Karpas-422 (cell line): ENCODE measurements at regions not wholly inside any gene's neighbourhood (a gene's known extent, or its start where the extent isn't known, plus 50 kb on each side); places are given as distances from the start of the nearest gene placed in this dataset.

Source experiments
- DNase-seq: peaks from one replicate; pipeline ENCODE4 v3.0.0-alpha.2; 2015
- H2AFZ ChIP-seq: fragments of 200-600 bp; sonication (generic); 2 replicates; pipeline ENCODE4 v1.6.1; 2014; ENCODE audit warnings: antibody characterized with exemption, low read length, mixed read lengths
- H3K27ac ChIP-seq: fragments of 200-600 bp; sonication (generic); 2 replicates; pipeline ENCODE4 v1.5.1; 2014; ENCODE audit warnings: mild to moderate bottlenecking, low read length, moderate library complexity
- H3K27me3 ChIP-seq: fragments of 200-600 bp; sonication (generic); 2 replicates; pipeline ENCODE4 v1.6.1; 2014; ENCODE audit warnings: low read length, mixed read lengths
- H3K36me3 ChIP-seq: fragments of 200-600 bp; sonication (generic); 2 replicates; pipeline ENCODE4 v1.6.1; 2014; ENCODE audit warnings: low read length, mixed read lengths; ENCODE audit not compliant: insufficient read depth
- H3K4me1 ChIP-seq: fragments of 200-600 bp; sonication (generic); 2 replicates; pipeline ENCODE4 v1.6.1; 2014; ENCODE audit warnings: mild to moderate bottlenecking, low read length, mixed read lengths
- H3K4me2 ChIP-seq: fragments of 200-600 bp; sonication (generic); 2 replicates; pipeline ENCODE4 v1.6.1; 2014; ENCODE audit warnings: low read length, low read depth, mild to moderate bottlenecking; ENCODE audit not compliant: poor library complexity, severe bottlenecking
- H3K4me3 ChIP-seq: fragments of 200-600 bp; sonication (generic); 2 replicates; pipeline ENCODE4 v1.5.1; 2014; ENCODE audit warnings: mild to moderate bottlenecking, antibody characterized with exemption, low read length, mixed read lengths
- H3K79me2 ChIP-seq: fragments of 200-600 bp; sonication (generic); 2 replicates; pipeline ENCODE4 v1.6.1; 2014; ENCODE audit warnings: mild to moderate bottlenecking, low read length, mixed read lengths
- H3K9ac ChIP-seq: fragments of 200-600 bp; sonication (generic); 2 replicates; pipeline ENCODE4 v1.6.0; 2014; ENCODE audit warnings: low read length
- H3K9me2 ChIP-seq: fragments of 200-600 bp; sonication (generic), shearing (Covaris generic); replicated peaks from 2 replicates; pipeline ENCODE4 v1.6.0; 2014; ENCODE audit warnings: mild to moderate bottlenecking, low read length, moderate library complexity; ENCODE audit not compliant: insufficient read depth
- H3K9me3 ChIP-seq: fragments of 300-700, 200-600 bp; sonication (generic); 2 replicates; pipeline ENCODE4 v1.6.1; 2014; ENCODE audit warnings: low read length, mixed read lengths
- H4K20me1 ChIP-seq: fragments of 200-600 bp; sonication (generic); 2 replicates; pipeline ENCODE4 v1.6.1; 2014; ENCODE audit warnings: mild to moderate bottlenecking, antibody characterized with exemption, low read length, low read depth; ENCODE audit not compliant: insufficient read depth

DNA sequence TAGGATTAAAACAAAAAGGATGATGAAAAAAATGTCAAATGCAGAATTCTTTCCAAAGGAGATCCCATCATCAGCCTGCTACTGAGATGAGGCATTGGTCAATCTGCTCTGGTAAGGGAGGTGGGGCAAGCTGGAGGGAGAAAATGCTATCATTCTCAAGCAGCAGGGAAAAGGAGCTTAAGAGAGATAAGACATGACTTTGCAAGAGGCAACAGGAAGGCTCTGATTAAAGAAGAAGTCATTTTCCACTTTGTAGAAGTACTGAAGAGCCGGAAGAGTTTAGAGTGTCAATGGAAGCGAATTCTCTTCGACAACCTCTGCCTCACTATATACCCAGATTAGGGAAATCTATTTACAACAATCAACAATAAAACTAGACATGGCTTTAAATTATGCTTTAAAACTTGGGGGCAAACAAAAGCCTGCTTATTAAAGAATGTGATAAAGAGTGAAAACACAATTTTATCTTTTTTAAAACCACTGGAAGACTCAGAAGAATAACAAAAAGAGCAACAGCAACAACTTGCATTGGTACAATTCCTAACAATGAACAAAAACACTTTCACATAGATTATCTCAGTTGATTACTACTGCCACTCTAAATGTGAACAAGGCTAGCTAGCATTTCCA is 81.8 kb upstream of the NANOGP8 start:
- no peak overlapping the region for H3K27ac ChIP-seq
- H3K4me2 ChIP-seq: no peak overlapping the region
- H3K9ac ChIP-seq: no peak overlapping the region
- no peaks in the 10 kb centered on the region for H3K9me2 ChIP-seq
- H3K4me3 ChIP-seq: no peak overlapping the region
- H3K79me2 ChIP-seq: no peaks in the 10 kb centered on the region
- H3K36me3 ChIP-seq: no peaks in the 10 kb centered on the region
- no peak for DNase-seq
- H3K9me3 ChIP-seq: no peaks in the 10 kb centered on the region
- H4K20me1 ChIP-seq: no peaks in the 10 kb centered on the region
- H2AFZ ChIP-seq: no peak overlapping the region
- no peaks in the 10 kb centered on the region for H3K4me1 ChIP-seq
- no peaks in the 10 kb centered on the region for H3K27me3 ChIP-seq

DNA sequence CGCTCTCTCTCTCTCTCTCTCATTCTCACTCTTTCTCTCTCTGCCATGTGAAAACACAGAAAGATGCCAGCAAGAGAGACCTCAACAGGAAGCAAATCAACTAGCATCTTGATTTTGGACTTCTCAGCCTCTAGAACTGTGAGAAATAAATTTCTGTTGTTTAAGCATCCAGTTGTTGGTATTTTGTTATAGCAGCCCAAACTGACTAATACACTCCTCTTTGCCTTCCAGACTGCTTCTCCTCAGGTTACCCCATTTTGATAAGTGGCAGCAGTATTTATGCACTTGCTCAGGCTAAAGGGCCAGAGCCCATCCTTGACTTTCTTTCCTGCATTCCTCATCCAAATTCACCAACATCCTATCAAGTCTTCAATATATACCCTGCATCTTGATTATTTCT is 76.6 kb upstream of the NANOGP8 start:
- Histone ChIP-seq H3K36me3 (no peaks in the 10 kb centered on the region), H2AFZ (no peak overlapping the region), H3K4me2 (no peak overlapping the region), H3K9ac (no peak overlapping the region), H3K27ac (no peak overlapping the region), H3K27me3 (no peaks in the 10 kb centered on the region), H3K4me1 (no peaks in the 10 kb centered on the region), H3K9me3 (no peaks in the 10 kb centered on the region), H3K79me2 (no peaks in the 10 kb centered on the region), H3K4me3 (no peak overlapping the region), H4K20me1 (no peaks in the 10 kb centered on the region), H3K9me2 (no peaks in the 10 kb centered on the region)
- no peak for DNase-seq

DNA sequence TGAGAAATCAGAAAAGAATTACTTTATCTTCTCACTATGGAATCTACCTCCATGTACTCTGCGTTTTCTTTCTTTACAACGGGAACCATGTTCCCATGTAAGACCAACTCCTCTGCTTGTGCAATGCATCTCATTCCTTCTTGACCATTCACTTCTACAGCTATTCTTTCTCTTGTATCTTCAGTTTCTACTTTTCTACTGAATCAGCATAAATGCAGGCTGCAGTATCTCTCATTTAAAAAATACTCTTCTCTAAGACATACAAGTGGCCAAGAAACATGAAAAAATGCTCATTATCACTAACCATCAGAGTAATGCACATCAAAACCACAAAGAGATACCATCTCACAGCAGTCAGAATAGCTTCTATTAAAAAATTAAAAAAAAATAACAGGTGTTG is 74.1 kb upstream of the NANOGP8 start:
- no peak overlapping the region for H3K4me2 ChIP-seq
- H3K9ac ChIP-seq: no peak overlapping the region

DNA sequence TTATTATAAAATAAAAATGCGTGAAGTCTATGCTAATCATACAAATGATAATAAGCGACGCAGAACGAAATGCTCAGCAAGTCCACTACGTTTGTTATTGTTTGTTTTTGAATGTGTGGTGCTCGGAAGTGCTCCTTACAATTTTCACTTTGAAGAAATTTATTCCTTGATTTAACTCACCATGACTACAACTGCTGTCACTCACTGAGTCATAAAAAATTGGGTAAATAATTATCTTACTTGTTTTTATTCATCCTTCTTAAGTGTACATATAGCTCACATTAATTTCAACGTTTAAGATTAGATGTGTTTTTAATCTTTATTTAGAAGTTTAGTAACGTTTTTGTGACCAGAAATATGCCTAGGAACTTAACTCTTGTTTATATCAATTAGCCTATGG is 66.7 kb upstream of the NANOGP8 start:
- H3K27ac ChIP-seq: no peak overlapping the region
- H3K9me2 ChIP-seq: no peaks in the 10 kb centered on the region
- no peak overlapping the region for H2AFZ ChIP-seq
- H3K9ac ChIP-seq: no peak overlapping the region
- H3K4me1 ChIP-seq: no peaks in the 10 kb centered on the region
- H4K20me1 ChIP-seq: no peaks in the 10 kb centered on the region
- H3K9me3 ChIP-seq: no peaks in the 10 kb centered on the region
- H3K36me3 ChIP-seq: no peaks in the 10 kb centered on the region
- H3K4me2 ChIP-seq: no peak overlapping the region
- H3K27me3 ChIP-seq: no peaks in the 10 kb centered on the region
- H3K79me2 ChIP-seq: no peaks in the 10 kb centered on the region
- no peak for DNase-seq
- no peak overlapping the region for H3K4me3 ChIP-seq

More for the DNA sequence above, 74.1 kb upstream of the NANOGP8 start:
- Histone ChIP-seq H3K36me3 (no peaks in the 10 kb centered on the region), H3K4me3 (no peak overlapping the region), H3K27me3 (no peaks in the 10 kb centered on the region), H3K4me1 (no peaks in the 10 kb centered on the region), H2AFZ (no peak overlapping the region), H3K79me2 (no peaks in the 10 kb centered on the region), H4K20me1 (no peaks in the 10 kb centered on the region), H3K9me3 (no peaks in the 10 kb centered on the region), H3K9me2 (no peaks in the 10 kb centered on the region), H3K27ac (no peak overlapping the region)
- DNase-seq: no peak

DNA sequence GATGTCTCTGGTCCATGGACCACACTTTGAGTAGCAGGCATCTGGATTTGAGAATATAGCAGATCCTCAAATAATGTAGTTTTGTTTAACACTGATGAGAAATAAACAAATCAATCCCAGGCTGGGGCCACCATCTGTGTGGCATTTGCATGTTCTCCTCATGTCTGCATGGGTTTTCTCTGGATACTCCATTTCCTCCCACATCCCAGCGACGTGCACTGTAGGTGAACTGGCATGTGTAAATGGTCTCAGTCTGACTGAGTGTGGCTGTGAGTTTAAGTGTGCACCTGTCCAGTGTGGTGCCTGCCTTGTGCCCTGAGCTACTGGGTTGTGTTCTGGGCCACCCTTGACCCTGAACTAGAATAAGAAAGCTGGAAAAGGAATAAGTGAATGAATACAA is 66.3 kb upstream of the NANOGP8 start:
- Histone ChIP-seq H3K4me2 (no peak overlapping the region), H2AFZ (no peak overlapping the region), H3K4me3 (no peak overlapping the region), H3K9ac (no peak overlapping the region), H3K79me2 (no peaks in the 10 kb centered on the region), H3K9me2 (no peaks in the 10 kb centered on the region), H3K27ac (no peak overlapping the region), H3K27me3 (no peaks in the 10 kb centered on the region), H3K9me3 (no peaks in the 10 kb centered on the region), H3K36me3 (no peaks in the 10 kb centered on the region), H4K20me1 (no peaks in the 10 kb centered on the region), H3K4me1 (no peaks in the 10 kb centered on the region)
- DNase-seq: no peak

DNA sequence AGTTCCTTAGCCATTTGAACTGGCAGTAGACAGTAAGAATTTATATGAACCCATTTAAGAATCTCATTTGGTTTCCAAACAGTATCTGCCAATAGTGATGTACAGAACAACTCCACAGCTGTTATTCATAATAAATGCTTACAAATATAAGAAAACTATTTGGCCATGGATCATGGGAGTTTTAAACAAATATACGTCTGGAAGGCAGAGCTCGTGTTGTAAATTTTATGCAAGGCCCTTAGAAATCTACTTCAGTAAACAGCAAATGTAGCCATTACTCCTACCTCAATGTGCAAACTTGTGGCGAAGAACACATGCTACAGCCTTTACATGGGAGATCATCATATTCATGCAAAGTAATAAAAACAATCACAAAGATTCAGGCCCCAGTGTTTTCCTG is 65.3 kb upstream of the NANOGP8 start:
- DNase-seq: no peak
- no peaks in the 10 kb centered on the region; the same call in 1 of the 2 replicates for H3K27me3 ChIP-seq
- no peak overlapping the region for H3K4me3 ChIP-seq
- no peaks in the 10 kb centered on the region for H3K9me2 ChIP-seq
- H3K36me3 ChIP-seq: no peaks in the 10 kb centered on the region
- H3K27ac ChIP-seq: no peak overlapping the region
- no peak overlapping the region for H3K4me2 ChIP-seq
- no peaks in the 10 kb centered on the region for H4K20me1 ChIP-seq
- H3K9me3 ChIP-seq: no peaks in the 10 kb centered on the region
- no peaks in the 10 kb centered on the region for H3K79me2 ChIP-seq
- no peak overlapping the region for H2AFZ ChIP-seq
- H3K4me1 ChIP-seq: no peaks in the 10 kb centered on the region
- no peak overlapping the region for H3K9ac ChIP-seq

DNA sequence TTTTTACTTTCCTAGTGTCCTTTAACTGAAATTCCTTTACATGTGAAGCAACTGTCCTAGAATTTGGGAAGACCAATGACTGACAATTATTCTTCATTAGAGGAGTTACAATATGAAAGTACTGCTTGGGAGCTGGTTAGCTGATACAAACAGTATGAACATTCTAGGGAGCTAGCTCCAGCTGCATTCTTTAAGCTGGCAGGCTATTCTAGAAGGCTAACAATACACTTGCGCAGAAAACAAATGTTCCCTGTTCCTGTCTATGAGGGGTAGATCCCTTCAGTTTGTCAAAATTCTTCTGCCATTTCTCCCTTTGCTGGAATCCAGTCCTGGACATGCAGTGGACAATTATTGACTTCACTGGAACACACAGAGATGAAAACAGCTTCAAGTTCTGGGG is 60.2 kb upstream of the NANOGP8 start:
- Histone ChIP-seq H3K27me3 (no peaks in the 10 kb centered on the region; the same call in 1 of the 2 replicates), H3K9me3 (no peaks in the 10 kb centered on the region), H3K9ac (no peak overlapping the region), H3K9me2 (no peaks in the 10 kb centered on the region), H2AFZ (no peak overlapping the region), H3K4me1 (no peaks in the 10 kb centered on the region), H3K4me3 (no peak overlapping the region), H3K27ac (no peak overlapping the region), H3K79me2 (no peaks in the 10 kb centered on the region), H4K20me1 (no peaks in the 10 kb centered on the region), H3K36me3 (no peaks in the 10 kb centered on the region), H3K4me2 (no peak overlapping the region)
- no peak for DNase-seq

DNA sequence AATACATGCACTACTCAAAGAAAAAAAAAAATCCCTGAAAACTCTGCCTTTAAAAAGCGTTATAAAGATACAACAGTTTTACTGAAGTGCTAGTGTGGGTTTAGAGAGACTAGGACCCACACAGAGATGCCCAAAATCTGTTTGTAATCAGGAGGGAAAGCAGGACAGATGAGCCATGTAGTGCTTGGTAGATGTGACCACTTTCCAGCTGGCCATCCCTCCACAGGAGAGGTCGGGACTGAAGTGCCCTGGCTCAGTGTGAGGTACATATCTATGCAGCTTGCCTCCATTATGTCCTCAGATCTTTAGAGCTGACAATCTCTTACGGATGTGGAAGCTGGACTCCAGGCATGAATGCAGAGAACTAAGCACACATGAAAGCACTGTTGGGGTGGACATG is 57.5 kb upstream of the NANOGP8 start:
- no peaks in the 10 kb centered on the region for H3K79me2 ChIP-seq
- H3K27ac ChIP-seq: no peak overlapping the region
- H3K4me3 ChIP-seq: no peak overlapping the region
- no peaks in the 10 kb centered on the region for H4K20me1 ChIP-seq
- H3K4me2 ChIP-seq: no peak overlapping the region
- no peaks in the 10 kb centered on the region for H3K4me1 ChIP-seq
- no peaks in the 10 kb centered on the region; the same call in 1 of the 2 replicates for H3K27me3 ChIP-seq
- H3K9ac ChIP-seq: no peak overlapping the region
- H3K9me2 ChIP-seq: no peaks in the 10 kb centered on the region
- no peak overlapping the region for H2AFZ ChIP-seq
- H3K9me3 ChIP-seq: no peaks in the 10 kb centered on the region
- H3K36me3 ChIP-seq: no peaks in the 10 kb centered on the region
- no peak for DNase-seq
